H1 (cell line): ENCODE measurements at regions not wholly inside any gene's neighbourhood (a gene's known extent, or its start where the extent isn't known, plus 50 kb on each side); places are given as distances from the start of the nearest gene placed in this dataset.
A peak's percentile ranks its signal among the peaks of the same experiment; 100 is the strongest.

Experiments
- CTCF ChIA-PET: fragments of 300-600 bp; sonication (Branson Sonifier 250); formaldehyde crosslinking; loops from one replicate; lab custom pipeline; 2021; ENCODE audit not compliant: partially characterized antibody; lab: Charles Lee
- POLR2A ChIA-PET: fragments of 300-600 bp; sonication (Branson Sonifier 250); formaldehyde crosslinking; loops from one replicate; lab custom pipeline; 2021; ENCODE audit warnings: inconsistent platforms; ENCODE audit not compliant: partially characterized antibody; lab: Charles Lee
- DNase-seq, 2 experiments: peaks; one replicate each; pipeline versions ENCODE4 v3.0.0 to v3.0.0-alpha.2; 2010 to 2022; ENCODE audit warnings: low spot score in 2 of 2, low read depth in 1 of 2, mixed read lengths in 1 of 2
- FAIRE-seq: peaks from 2 replicates; lab custom pipeline; 2011; peaks lifted over from hg19 to GRCh38; lab: Jason Lieb, UNC
- H2AFZ ChIP-seq: 2 replicates; pipeline ENCODE4 v1.8.1; 2012; ENCODE audit warnings: low read length, inconsistent platforms
- H2AK5ac ChIP-seq: 2 replicates; pipeline ENCODE4 v1.6.1; 2013; ENCODE audit warnings: low read depth, low read length
- H2BK120ac ChIP-seq: replicated peaks from 2 replicates; pipeline ENCODE3; 2013; ENCODE audit warnings: low read depth, low read length, inconsistent platforms
- H2BK12ac ChIP-seq: 2 replicates; pipeline ENCODE4 v1.6.1; 2013; ENCODE audit warnings: low read depth, low read length
- H2BK15ac ChIP-seq: 2 replicates; pipeline ENCODE4 v1.6.1; 2013; ENCODE audit warnings: low read length
- H2BK20ac ChIP-seq: 2 replicates; pipeline ENCODE4 v1.6.1; 2013; ENCODE audit warnings: low read length
- H2BK5ac ChIP-seq: 2 replicates; pipeline ENCODE4 v1.6.1; 2013; ENCODE audit warnings: low read depth, low read length
- H3K14ac ChIP-seq: 2 replicates; pipeline ENCODE4 v1.6.1; 2013; ENCODE audit warnings: inconsistent platforms; ENCODE audit not compliant: insufficient read length
- H3K18ac ChIP-seq: 2 replicates; pipeline ENCODE4 v1.6.1; 2013; ENCODE audit warnings: low read length; ENCODE audit errors: extremely low read depth
- H3K23ac ChIP-seq: 2 replicates; pipeline ENCODE4 v1.6.1; 2013; ENCODE audit warnings: inconsistent platforms; ENCODE audit not compliant: insufficient read length
- H3K23me2 ChIP-seq: 2 replicates; pipeline ENCODE4 v1.6.1; 2013; ENCODE audit warnings: low read depth, low read length
- H3K27ac ChIP-seq: 2 replicates; pipeline ENCODE4 v1.6.1; 2011; ENCODE audit warnings: low read depth, low read length, inconsistent platforms
- H3K27me3 ChIP-seq, 4 experiments: replicated peaks in 1 of 4; 1 replicate in 1 of 4; 2 replicates in 3 of 4; pipeline versions ENCODE4 v1.6.1 to v1.8.1; 2011 to 2013; ENCODE audit warnings: low read length in 3 of 4, mild to moderate bottlenecking in 3 of 4, inconsistent platforms in 2 of 4, mixed read lengths in 2 of 4, moderate library complexity in 1 of 4; ENCODE audit not compliant: control insufficient read depth in 3 of 4, insufficient read depth in 3 of 4; ENCODE audit errors: extremely low read depth in 1 of 4
- H3K36me3 ChIP-seq, 4 experiments: 2 replicates each; pipeline versions ENCODE4 v1.6.1 to v1.8.1; 2011 to 2013; ENCODE audit warnings: mild to moderate bottlenecking in 4 of 4, low read length in 3 of 4, moderate library complexity in 2 of 4, control low read depth in 1 of 4, inconsistent platforms in 1 of 4; ENCODE audit not compliant: insufficient read depth in 4 of 4, control insufficient read depth in 2 of 4
- H3K4ac ChIP-seq: replicated peaks from 2 replicates; pipeline ENCODE3; 2013; ENCODE audit warnings: low read length, low read depth, mixed read lengths, inconsistent platforms; ENCODE audit not compliant: insufficient read length
- H3K4me1 ChIP-seq, 4 experiments: replicated peaks in 1 of 4; 1 replicate in 1 of 4; 2 replicates in 3 of 4; pipeline versions ENCODE4 v1.6.1 to v1.8.1; 2011 to 2013; ENCODE audit warnings: low read length in 3 of 4, inconsistent platforms in 2 of 4, mixed read lengths in 1 of 4; ENCODE audit not compliant: insufficient read depth in 4 of 4, control insufficient read depth in 3 of 4
- H3K4me2 ChIP-seq, 2 experiments: 2 replicates each; pipeline versions ENCODE4 v1.6.1 to v1.8.1; 2011 to 2013; ENCODE audit warnings: low read depth in 2 of 2, low read length in 2 of 2, control low read depth in 1 of 2, inconsistent platforms in 1 of 2, mild to moderate bottlenecking in 1 of 2; ENCODE audit not compliant: insufficient read depth in 1 of 2
- H3K4me3 ChIP-seq, 4 experiments: fragments of 200-600, 300-600 bp in 1 of 4; sonication (generic), shearing (Covaris generic), sonication (Bioruptor Twin) in 1 of 4; 2 replicates each; pipeline versions ENCODE4 v1.5.1 to v1.8.1; 2011 to 2016; ENCODE audit warnings: low read length in 4 of 4, low read depth in 3 of 4, control low read depth in 2 of 4, inconsistent platforms in 2 of 4, mild to moderate bottlenecking in 2 of 4, mixed read lengths in 1 of 4, moderate library complexity in 1 of 4; ENCODE audit not compliant: insufficient read depth in 2 of 4; ENCODE audit errors: extremely low read depth in 1 of 4
- H3K56ac ChIP-seq: replicated peaks from 2 replicates; pipeline ENCODE3; 2013; ENCODE audit warnings: low read depth, mild to moderate bottlenecking, mixed read lengths, low read length, inconsistent platforms; ENCODE audit not compliant: insufficient read length
- H3K79me1 ChIP-seq: 2 replicates; pipeline ENCODE4 v1.6.1; 2013; ENCODE audit warnings: low read depth, low read length, control low read depth
- H3K79me2 ChIP-seq, 2 experiments: 2 replicates each; pipeline versions ENCODE4 v1.6.1 to v1.8.1; 2012 to 2013; ENCODE audit warnings: low read length in 2 of 2, mild to moderate bottlenecking in 2 of 2, inconsistent platforms in 1 of 2; ENCODE audit not compliant: insufficient read depth in 2 of 2, control insufficient read depth in 1 of 2
- H3K9ac ChIP-seq, 4 experiments: replicated peaks in 1 of 4; 1 replicate in 1 of 4; 2 replicates in 3 of 4; pipeline versions ENCODE4 v1.6.1 to v1.8.1; 2011 to 2013; ENCODE audit warnings: low read depth in 3 of 4, low read length in 3 of 4, control low read depth in 2 of 4, mild to moderate bottlenecking in 2 of 4, moderate library complexity in 2 of 4, inconsistent platforms in 1 of 4; ENCODE audit errors: extremely low read depth in 1 of 4
- H3K9me3 ChIP-seq, 2 experiments: 2 replicates each; pipeline versions ENCODE4 v1.6.1 to v1.8.1; 2012 to 2013; ENCODE audit warnings: mild to moderate bottlenecking in 2 of 2, moderate library complexity in 2 of 2, control low read depth in 1 of 2, inconsistent platforms in 1 of 2, low read depth in 1 of 2, low read length in 1 of 2, mixed read lengths in 1 of 2; ENCODE audit not compliant: insufficient read depth in 2 of 2
- H4K20me1 ChIP-seq, 2 experiments: replicated peaks in 1 of 2; 2 replicates each; pipeline versions ENCODE3 to v1.8.1; 2011 to 2013; ENCODE audit warnings: inconsistent platforms in 2 of 2, low read length in 2 of 2, mild to moderate bottlenecking in 1 of 2; ENCODE audit not compliant: insufficient read depth in 2 of 2, control insufficient read depth in 1 of 2
- H4K5ac ChIP-seq: 2 replicates; pipeline ENCODE4 v1.6.1; 2013; ENCODE audit warnings: low read length, low read depth, mixed read lengths, inconsistent platforms; ENCODE audit not compliant: insufficient read length
- H4K8ac ChIP-seq: 2 replicates; pipeline ENCODE4 v1.8.0; 2013; ENCODE audit warnings: mild to moderate bottlenecking, moderate library complexity, low read length, inconsistent platforms; ENCODE audit not compliant: insufficient read depth; ENCODE audit errors: extremely low read depth
- H4K91ac ChIP-seq: replicated peaks from 2 replicates; pipeline ENCODE3; 2013; ENCODE audit warnings: low read length, mixed read lengths, inconsistent platforms; ENCODE audit not compliant: insufficient read length
- BRCA1 ChIP-seq: IDR thresholded peaks from 2 replicates; pipeline ENCODE4 v1.6.1; 2012; ENCODE audit warnings: low read depth, low read length, improper control_type of control experiment
- CEBPB ChIP-seq: IDR thresholded peaks from 2 replicates; pipeline ENCODE4 v1.6.1; 2012; ENCODE audit warnings: low read depth, low read length
- CHD1 ChIP-seq: IDR thresholded peaks from 2 replicates; pipeline ENCODE4 v1.6.1; 2012; ENCODE audit warnings: low read depth, low read length, improper control_type of control experiment
- EP300 ChIP-seq, 2 experiments: IDR thresholded peaks; 1 replicate in 1 of 2; 2 replicates in 1 of 2; pipeline ENCODE4 v1.6.1; 2011 to 2012; ENCODE audit warnings: low read depth in 2 of 2, low read length in 2 of 2, mild to moderate bottlenecking in 2 of 2, borderline replicate concordance in 1 of 2, inconsistent platforms in 1 of 2, moderate library complexity in 1 of 2
- NANOG ChIP-seq: IDR thresholded peaks from 2 replicates; pipeline ENCODE4 v1.6.1; 2011; ENCODE audit warnings: low read length, low read depth, mild to moderate bottlenecking, inconsistent platforms; ENCODE audit not compliant: insufficient read depth, poor library complexity, severe bottlenecking
- POU5F1 ChIP-seq: IDR thresholded peaks from 2 replicates; pipeline ENCODE4 v1.6.1; 2011; ENCODE audit warnings: low read depth, mild to moderate bottlenecking, low read length, moderate library complexity
- RBBP5 ChIP-seq: IDR thresholded peaks from 2 replicates; pipeline ENCODE4 v1.7.1; 2012; ENCODE audit warnings: low read depth, mild to moderate bottlenecking, inconsistent platforms, low read length, moderate library complexity, borderline replicate concordance
- RFX5 ChIP-seq: IDR thresholded peaks from 2 replicates; pipeline ENCODE4 v1.6.1; 2011; ENCODE audit warnings: low read depth, low read length, improper control_type of control experiment, borderline replicate concordance
- RNF2 ChIP-seq: fragments of 200-900, 300-1000 bp; sonication (generic); IDR thresholded peaks from 2 replicates; pipeline ENCODE4 v1.7.1; 2016; ENCODE audit warnings: borderline replicate concordance, low read depth, mild to moderate bottlenecking, antibody characterized with exemption, low read length; ENCODE audit not compliant: poor library complexity, severe bottlenecking; ENCODE audit errors: missing control alignments
- RXRA ChIP-seq: IDR thresholded peaks from 2 replicates; pipeline ENCODE4 v1.6.1; 2011; ENCODE audit warnings: low read depth, mild to moderate bottlenecking, low read length, moderate library complexity; ENCODE audit not compliant: insufficient read depth
- SAP30 ChIP-seq: fragments of 300-600 bp; sonication (generic); IDR thresholded peaks from 2 replicates; pipeline ENCODE4 v1.7.1; 2012; ENCODE audit warnings: low read length, moderate library complexity, mild to moderate bottlenecking, inconsistent platforms; ENCODE audit not compliant: insufficient read depth, insufficient replicate concordance
- SP2 ChIP-seq: IDR thresholded peaks from 2 replicates; pipeline ENCODE4 v1.6.1; 2012; ENCODE audit warnings: mild to moderate bottlenecking, low read length, inconsistent platforms
- SP4 ChIP-seq: IDR thresholded peaks from 2 replicates; pipeline ENCODE4 v1.6.1; 2012; ENCODE audit warnings: low read length, inconsistent platforms
- SUZ12 ChIP-seq: fragments of 200-600 bp; sonication (generic); IDR thresholded peaks from 2 replicates; pipeline ENCODE4 v1.6.1; 2012; ENCODE audit warnings: mild to moderate bottlenecking, inconsistent platforms, low read length, moderate library complexity, mixed read lengths
- YY1 ChIP-seq: IDR thresholded peaks from 2 replicates; pipeline ENCODE4 v1.6.1; 2011; ENCODE audit warnings: low read depth, mild to moderate bottlenecking, low read length
- WGBS, 2 experiments: shearing (Covaris generic) in 1 of 2; methylation state at CpG; one replicate each; pipeline versions ENCODE4 v1.1.6 to v1.1.7; 2013 to 2015; ENCODE audit warnings: low lambda C conversion rate in 2 of 2, mixed read lengths in 2 of 2, inconsistent platforms in 1 of 2, low coverage in 1 of 2, missing lambda C conversion rate in 1 of 2; ENCODE audit not compliant: insufficient replicate concordance in 2 of 2, insufficient coverage in 1 of 2, insufficient read length in 1 of 2; ENCODE audit errors: extremely low coverage in 1 of 2, missing lambda C conversion rate in 1 of 2; 5-methylcytosine and 5-hydroxymethylcytosine counted together

GRCh38 chr5:162911873-162912272, 525.5 kb upstream of the CCNG1 start:
- Histone ChIP-seq H2BK15ac (no peak overlapping the region), H2BK12ac (0 out of 2 replicates have a peak overlapping the region, but pooled peaks have one; percentile 50), H3K4me1 (no peaks in the 10 kb centered on the region), H3K9ac (no peak overlapping the region), H3K4me3 (no peak overlapping the region), H2BK5ac (no peak overlapping the region), H3K79me2 (no peaks in the 10 kb centered on the region), H3K23ac (no peak overlapping the region), H3K27ac (no peak overlapping the region), H3K4me2 (no peak overlapping the region), H2BK20ac (no peak overlapping the region), H4K91ac (no peak overlapping the region), H2AFZ (no peak overlapping the region), H2BK120ac (no peak overlapping the region), H3K79me1 (no peaks in the 10 kb centered on the region), H4K8ac (no peak overlapping the region), H3K4ac (no peak overlapping the region), H3K56ac (no peak overlapping the region), H3K14ac (no peak overlapping the region), H3K23me2 (no peaks in the 10 kb centered on the region), H4K5ac (no peak overlapping the region), H3K9me3 (no peaks in the 10 kb centered on the region), H3K27me3 (no peaks in the 10 kb centered on the region), H2AK5ac (no peak overlapping the region), H3K36me3 (no peaks in the 10 kb centered on the region), H4K20me1 (no peaks in the 10 kb centered on the region), H3K18ac (no peak overlapping the region)
- ChIA-PET CTCF (interaction anchor here (0.9 kb wide), 1 partner anchor 436 kb away, joined by 4 read pairs; no protein-coding TSS in a partner anchor), POLR2A (no interaction called here)
- TF ChIP-seq RNF2 (no peak), SAP30 (no peak), RFX5 (no peak), EP300 (IDR thresholded peaks at IDR 0.05; ENCODE audit: borderline replicate concordance in 1 of 2, low read depth in 2 of 2, low read length in 2 of 2) (no peak), SP2 (no peak), NANOG (no peak), BRCA1 (no peak), CEBPB (no peak), RXRA (no peak), RBBP5 (no peak), POU5F1 (no peak), CHD1 (no peak), YY1 (no peak), SUZ12 (no peak), SP4 (no peak)
- 59% methylated on average over 2 of the region's 2 CpGs; no CpG with 5 or more reads in 1 of the 2 experiments for WGBS, 2 experiments
- DNase-seq (no peak), FAIRE-seq (no peak)
